SK-N-SH (cell line): ENCODE measurements at regions not wholly inside any gene's neighbourhood (a gene's known extent, or its start where the extent isn't known, plus 50 kb on each side); places are given as distances from the start of the nearest gene placed in this dataset.
"Not testable (repeated sequence)": the region's sequence is repeated elsewhere in the genome, so short reads cannot be mapped to it uniquely, and the experiment has no call there.

Experiments
- MEF2A ChIP-seq: IDR thresholded peaks from 2 replicates; pipeline ENCODE4 v1.4.0; 2012; ENCODE audit warnings: low read depth, borderline replicate concordance
- REST ChIP-seq: IDR thresholded peaks from 2 replicates; pipeline ENCODE4 v1.6.1; 2012; ENCODE audit warnings: mild to moderate bottlenecking, low read depth, low read length, moderate library complexity
- YY1 ChIP-seq: IDR thresholded peaks from 2 replicates; pipeline ENCODE4 v1.4.0; 2012; ENCODE audit warnings: low read depth, mild to moderate bottlenecking
- TF ChIP-seq, protein P1 (sequence below): fragments of 200-600 bp; sonication (generic); IDR thresholded peaks from 2 replicates; pipeline ENCODE4 v1.6.1; 2017; ENCODE audit warnings: antibody characterized with exemption, mild to moderate bottlenecking, moderate library complexity

DNA sequence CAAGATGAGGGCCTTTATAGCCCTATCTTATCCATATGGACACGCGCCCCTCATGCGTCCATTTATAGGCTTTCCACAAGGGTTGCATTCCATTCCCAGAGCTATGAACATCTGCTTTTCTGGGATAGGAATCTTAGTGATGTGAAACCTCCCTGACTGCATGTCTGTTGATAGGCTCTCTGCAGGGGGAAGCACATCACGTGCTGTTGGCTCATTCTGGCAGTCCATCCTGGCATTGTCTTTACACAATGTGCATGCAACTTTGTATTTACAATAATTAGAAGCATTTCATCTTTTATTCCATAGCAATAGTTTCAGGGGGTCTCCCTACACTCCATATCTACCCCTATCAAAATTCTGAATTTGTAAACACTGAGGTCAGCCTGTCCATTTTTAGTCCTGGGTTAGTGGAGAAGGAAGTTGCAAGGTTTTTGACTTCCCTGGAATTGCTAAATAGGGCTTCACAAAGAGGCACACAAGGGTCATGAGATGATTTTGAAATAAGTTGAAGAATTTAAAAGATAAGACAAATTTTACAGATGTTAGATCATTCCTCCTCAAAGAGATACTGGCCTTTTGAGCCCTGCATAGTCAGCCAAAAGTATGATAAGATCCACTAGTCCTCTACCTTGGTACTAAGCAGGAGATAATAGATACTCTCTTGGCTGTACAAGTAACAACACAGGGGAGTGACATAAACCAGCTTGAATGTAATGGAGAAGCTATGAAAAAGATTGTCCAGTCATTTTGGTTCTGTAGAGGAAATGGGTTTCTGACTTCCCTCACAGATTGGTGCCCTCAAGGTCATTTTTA is 98.7 kb upstream of the GPR141 start:
- TF ChIP-seq, protein P1, sequence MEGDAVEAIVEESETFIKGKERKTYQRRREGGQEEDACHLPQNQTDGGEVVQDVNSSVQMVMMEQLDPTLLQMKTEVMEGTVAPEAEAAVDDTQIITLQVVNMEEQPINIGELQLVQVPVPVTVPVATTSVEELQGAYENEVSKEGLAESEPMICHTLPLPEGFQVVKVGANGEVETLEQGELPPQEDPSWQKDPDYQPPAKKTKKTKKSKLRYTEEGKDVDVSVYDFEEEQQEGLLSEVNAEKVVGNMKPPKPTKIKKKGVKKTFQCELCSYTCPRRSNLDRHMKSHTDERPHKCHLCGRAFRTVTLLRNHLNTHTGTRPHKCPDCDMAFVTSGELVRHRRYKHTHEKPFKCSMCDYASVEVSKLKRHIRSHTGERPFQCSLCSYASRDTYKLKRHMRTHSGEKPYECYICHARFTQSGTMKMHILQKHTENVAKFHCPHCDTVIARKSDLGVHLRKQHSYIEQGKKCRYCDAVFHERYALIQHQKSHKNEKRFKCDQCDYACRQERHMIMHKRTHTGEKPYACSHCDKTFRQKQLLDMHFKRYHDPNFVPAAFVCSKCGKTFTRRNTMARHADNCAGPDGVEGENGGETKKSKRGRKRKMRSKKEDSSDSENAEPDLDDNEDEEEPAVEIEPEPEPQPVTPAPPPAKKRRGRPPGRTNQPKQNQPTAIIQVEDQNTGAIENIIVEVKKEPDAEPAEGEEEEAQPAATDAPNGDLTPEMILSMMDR = not testable (repeated sequence)
- not testable (repeated sequence) for TF ChIP-seq YY1, REST, MEF2A
